HCT116 (cell line): ENCODE measurements at regions not wholly inside any gene's neighbourhood (a gene's known extent, or its start where the extent isn't known, plus 50 kb on each side); places are given as distances from the start of the nearest gene placed in this dataset.

Experiments
- ATAC-seq: fragments of 200-7000 bp; cut with Tn5 transposase; 2 replicates; pipeline ENCODE4 v1.9.1; 2020; ENCODE audit warnings: mild to moderate bottlenecking, moderate library complexity
- BruUV-seq: library from RNA; stranded (reverse); fragments of 400-500 nt; replicated peaks from 2 replicates; lab custom pipeline; 2021; lab: Mats Ljungman, UMichigan
- CTCF ChIA-PET: fragments of 300-600 bp; sonication (Branson Sonifier 250); formaldehyde crosslinking; loops from one replicate; lab custom pipeline; 2021; ENCODE audit warnings: antibody characterized with exemption; lab: Charles Lee
- POLR2A ChIA-PET: fragments of 300-600, 350-600 bp; sonication (Branson Sonifier 250); formaldehyde crosslinking; loops from one replicate; lab custom pipeline; 2021; ENCODE audit warnings: antibody characterized with exemption; lab: Charles Lee
- RAD21 ChIA-PET, 2 experiments: fragments of 300-600 bp; sonication (Branson Sonifier 250); formaldehyde crosslinking; loops; one replicate each; lab custom pipeline; 2023; ENCODE audit warnings: low total read pairs in 2 of 2; ENCODE audit not compliant: uncharacterized antibody in 2 of 2, unreplicated experiment in 2 of 2, low non-redundant PET in 1 of 2; lab: Charles Lee
- DNase-seq: peaks from one replicate; pipeline ENCODE4 v3.0.0-alpha.2; 2010; ENCODE audit warnings: low read depth, low spot score
- H2AFZ ChIP-seq: fragments of 200-600 bp; shearing (Covaris generic), sonication (generic); 2 replicates; pipeline ENCODE4 v1.6.1; 2017; ENCODE audit warnings: low read depth, mixed run types, mixed read lengths, antibody characterized with exemption, low read length; ENCODE audit not compliant: poor library complexity, severe bottlenecking
- H3K27ac ChIP-seq: 2 replicates; pipeline ENCODE4 v1.5.1; 2012; ENCODE audit warnings: low read depth, low read length
- H3K27me3 ChIP-seq: fragments of 200-600 bp; sonication (generic); 2 replicates; pipeline ENCODE4 v1.6.1; 2016; ENCODE audit warnings: mixed run types, low read length, mixed read lengths; ENCODE audit not compliant: insufficient read depth
- H3K36me3 ChIP-seq, 2 experiments: fragments of 200-500 bp in 1 of 2; fragments of 200-600 bp in 1 of 2; sonication (Bioruptor generic) in 1 of 2; sonication (generic) in 1 of 2; 2 replicates each; pipeline versions ENCODE4 v1.5.1 to v1.6.1; 2014 to 2016; ENCODE audit warnings: low read length in 2 of 2, inconsistent platforms in 1 of 2, mixed read lengths in 1 of 2, mixed run types in 1 of 2; ENCODE audit not compliant: insufficient read depth in 2 of 2, control insufficient read depth in 1 of 2
- H3K4me1 ChIP-seq, 2 experiments: fragments of 200-600 bp in 1 of 2; sonication (generic) in 1 of 2; 2 replicates each; pipeline versions ENCODE4 v1.5.1 to v1.6.1; 2012 to 2017; ENCODE audit warnings: low read length in 2 of 2, inconsistent platforms in 1 of 2, mild to moderate bottlenecking in 1 of 2, mixed read lengths in 1 of 2, mixed run types in 1 of 2, moderate library complexity in 1 of 2; ENCODE audit not compliant: insufficient read depth in 2 of 2, control insufficient read depth in 1 of 2
- H3K4me2 ChIP-seq: fragments of 200-600 bp; sonication (generic); 2 replicates; pipeline ENCODE4 v1.6.1; 2017; ENCODE audit warnings: mixed run types, low read length, mixed read lengths
- H3K4me3 ChIP-seq, 2 experiments: fragments of 200-600 bp in 1 of 2; sonication (generic) in 1 of 2; replicated peaks in 1 of 2; 2 replicates each; pipeline ENCODE4 v1.5.1; 2011 to 2016; ENCODE audit warnings: low read length in 2 of 2, control low read depth in 1 of 2, low read depth in 1 of 2, mild to moderate bottlenecking in 1 of 2, mixed read lengths in 1 of 2, mixed run types in 1 of 2
- H3K79me2 ChIP-seq: fragments of 200-600 bp; sonication (generic); 2 replicates; pipeline ENCODE4 v1.6.1; 2017; ENCODE audit warnings: mild to moderate bottlenecking, mixed run types, low read length, moderate library complexity, mixed read lengths; ENCODE audit not compliant: insufficient read depth
- H3K9ac ChIP-seq: fragments of 200-600 bp; sonication (generic); 2 replicates; pipeline ENCODE4 v1.6.1; 2016; ENCODE audit warnings: low read length, mixed read lengths
- H3K9me2 ChIP-seq: fragments of 200-600 bp; sonication (generic), shearing (Covaris generic); 2 replicates; pipeline ENCODE4 v1.6.1; 2017; ENCODE audit warnings: mixed run types, mild to moderate bottlenecking, moderate library complexity; ENCODE audit not compliant: insufficient read depth
- H3K9me3 ChIP-seq, 2 experiments: fragments of 200-500 bp in 1 of 2; fragments of 200-600 bp in 1 of 2; sonication (Bioruptor generic) in 1 of 2; sonication (generic) in 1 of 2; 2 replicates each; pipeline ENCODE4 v1.6.1; 2014 to 2017; ENCODE audit warnings: low read length in 2 of 2, mixed read lengths in 2 of 2, inconsistent platforms in 1 of 2, low read depth in 1 of 2, mild to moderate bottlenecking in 1 of 2, mixed run types in 1 of 2, moderate library complexity in 1 of 2; ENCODE audit not compliant: control insufficient read depth in 1 of 2, insufficient read depth in 1 of 2
- H4K20me1 ChIP-seq: fragments of 200-600 bp; sonication (generic), shearing (Covaris generic); 2 replicates; pipeline ENCODE4 v1.6.1; 2017; ENCODE audit warnings: mixed run types, mild to moderate bottlenecking, moderate library complexity; ENCODE audit not compliant: insufficient read depth
- CEBPB ChIP-seq: IDR thresholded peaks from 2 replicates; pipeline ENCODE4 v1.6.1; 2012; ENCODE audit warnings: low read depth
- EGR1 ChIP-seq: IDR thresholded peaks from 2 replicates; pipeline ENCODE4 v1.6.1; 2012; ENCODE audit warnings: low read depth
- FOSL1 ChIP-seq: IDR thresholded peaks from 2 replicates; pipeline ENCODE4 v1.6.1; 2012; ENCODE audit warnings: low read depth
- JUND ChIP-seq: IDR thresholded peaks from 2 replicates; pipeline ENCODE4 v1.6.1; 2012
- MAX ChIP-seq: IDR thresholded peaks from 2 replicates; pipeline ENCODE4 v1.6.1; 2012
- REST ChIP-seq: IDR thresholded peaks from 2 replicates; pipeline ENCODE4 v1.6.1; 2012; ENCODE audit warnings: low read depth
- TCF7L2 ChIP-seq: IDR thresholded peaks from 2 replicates; pipeline ENCODE4 v1.7.0; 2011; ENCODE audit warnings: borderline replicate concordance, inconsistent platforms; ENCODE audit not compliant: insufficient read depth, insufficient read length; ENCODE audit errors: extremely low read depth
- ZBTB33 ChIP-seq: IDR thresholded peaks from 2 replicates; pipeline ENCODE4 v1.6.1; 2011; ENCODE audit warnings: mild to moderate bottlenecking, low read length, moderate library complexity; ENCODE audit not compliant: insufficient replicate concordance; ENCODE audit errors: extremely low read depth
- intact Hi-C: fragments of 100-400 bp; cut with micrococcal nuclease; formaldehyde crosslinking; loops from 2 replicates; pipeline ENCODE4 v1.10.0; 2022

GRCh38 chr7:113440173-113440572, 321.8 kb upstream of the SMIM30 start:
- intact Hi-C loops, result no loop called here
- Histone ChIP-seq H3K9me2 (no peaks in the 10 kb centered on the region), H3K36me3 (no peaks in the 10 kb centered on the region), H4K20me1 (no peaks in the 10 kb centered on the region), H3K79me2 (no peaks in the 10 kb centered on the region), H3K4me3 (no peak overlapping the region), H3K4me2 (no peak overlapping the region), H3K4me1 (no peaks in the 10 kb centered on the region), H3K27me3 (no peaks in the 10 kb centered on the region), H2AFZ (no peak overlapping the region), H3K27ac (no peak overlapping the region), H3K9me3 (no peaks in the 10 kb centered on the region), H3K9ac (no peak overlapping the region)
- RAD21 ChIA-PET, result no interaction called here
- no TSS peak for BruUV-seq
- CTCF ChIA-PET, result no interaction called here
- POLR2A ChIA-PET, result no interaction called here
- no peak for DNase-seq
- ATAC-seq, result no peak
- TF ChIP-seq CEBPB (no peak), TCF7L2 (no peak), ZBTB33 (no peak), REST (no peak), MAX (no peak), JUND (no peak), FOSL1 (no peak), EGR1 (no peak)
